GM23338 (cell line): ENCODE measurements at regions not wholly inside any gene's neighbourhood (a gene's known extent, or its start where the extent isn't known, plus 50 kb on each side); places are given as distances from the start of the nearest gene placed in this dataset.

Experiments used
- ATAC-seq: fragments of 200-7000 bp; cut with Tn5 transposase; 3 replicates; pipeline ENCODE4 v1.9.1; 2020
- DNase-seq: peaks from one replicate; pipeline ENCODE4 v3.0.0-alpha.2; 2015; ENCODE audit warnings: low spot score
- H2AFZ ChIP-seq: fragments of 200-600 bp; sonication (generic); 2 replicates; pipeline ENCODE4 v1.8.0; 2016; ENCODE audit warnings: antibody characterized with exemption, mild to moderate bottlenecking, moderate library complexity
- H3F3A ChIP-seq: fragments of 200-600 bp; sonication (generic); replicated peaks from 2 replicates; pipeline ENCODE4 v1.8.0; 2017; ENCODE audit warnings: antibody characterized with exemption, mixed run types, low read depth
- H3K27ac ChIP-seq: fragments of 200-600 bp; sonication (generic); 2 replicates; pipeline ENCODE4 v1.6.1; 2016; ENCODE audit warnings: low read depth
- H3K27me3 ChIP-seq: fragments of 200-600 bp; sonication (generic); 2 replicates; pipeline ENCODE4 v1.8.0; 2016; ENCODE audit warnings: mild to moderate bottlenecking, mixed run types, moderate library complexity; ENCODE audit not compliant: insufficient read depth
- H3K36me3 ChIP-seq: fragments of 200-600 bp; sonication (generic); 2 replicates; pipeline ENCODE4 v1.8.0; 2016; ENCODE audit warnings: mild to moderate bottlenecking; ENCODE audit not compliant: insufficient read depth
- H3K4me1 ChIP-seq: fragments of 200-600 bp; sonication (generic); 2 replicates; pipeline ENCODE4 v1.8.0; 2016; ENCODE audit warnings: mild to moderate bottlenecking, moderate library complexity; ENCODE audit not compliant: insufficient read depth
- H3K4me2 ChIP-seq: fragments of 200-600 bp; sonication (generic); 2 replicates; pipeline ENCODE4 v1.7.1; 2017; ENCODE audit warnings: mixed run types
- H3K4me3 ChIP-seq: fragments of 200-600 bp; sonication (generic); 2 replicates; pipeline ENCODE4 v1.6.1; 2016; ENCODE audit warnings: mixed run types
- H3K79me2 ChIP-seq: fragments of 200-600 bp; sonication (generic); replicated peaks from 2 replicates; pipeline ENCODE4 v1.8.0; 2017; ENCODE audit warnings: mild to moderate bottlenecking; ENCODE audit not compliant: insufficient read depth
- H3K9me2 ChIP-seq: fragments of 200-600 bp; sonication (generic); 2 replicates; pipeline ENCODE4 v1.8.0; 2017; ENCODE audit not compliant: insufficient read depth
- H4K20me1 ChIP-seq: fragments of 200-600 bp; sonication (generic); replicated peaks from 2 replicates; pipeline ENCODE4 v1.8.0; 2017; ENCODE audit warnings: mild to moderate bottlenecking; ENCODE audit not compliant: insufficient read depth
- H3K27ac Mint-ChIP-seq: 2 replicates; pipeline ENCODE4 v1.8.0; 2020; ENCODE audit warnings: inconsistent platforms, mild to moderate bottlenecking, moderate library complexity, mixed read lengths
- H3K27me3 Mint-ChIP-seq: 3 replicates; pipeline ENCODE4 v1.8.0; 2022; ENCODE audit warnings: low read depth, mild to moderate bottlenecking, moderate library complexity, mixed read lengths, inconsistent platforms; ENCODE audit not compliant: insufficient read depth, poor library complexity
- H3K36me3 Mint-ChIP-seq: 3 replicates; pipeline ENCODE4 v1.8.0; 2021; ENCODE audit warnings: low read depth, mild to moderate bottlenecking, inconsistent platforms, moderate library complexity, mixed read lengths
- H3K4me1 Mint-ChIP-seq: 3 replicates; pipeline ENCODE4 v1.8.0; 2020; ENCODE audit warnings: mild to moderate bottlenecking, inconsistent platforms, mixed read lengths
- H3K4me3 Mint-ChIP-seq: 3 replicates; pipeline ENCODE4 v1.8.0; 2021; ENCODE audit warnings: moderate library complexity, mild to moderate bottlenecking, inconsistent platforms, mixed read lengths
- H3K9me3 Mint-ChIP-seq: 3 replicates; pipeline ENCODE4 v1.8.0; 2020; ENCODE audit warnings: moderate library complexity, mild to moderate bottlenecking, inconsistent platforms, mixed read lengths
- CREB1 ChIP-seq: fragments of 250-450 bp; sonication (Bioruptor Pico); IDR thresholded peaks from 2 replicates; pipeline ENCODE4 v1.5.0; 2020; ENCODE audit warnings: low read depth, mild to moderate bottlenecking, moderate library complexity
- EZH2 ChIP-seq: fragments of 200-600 bp; sonication (generic); IDR thresholded peaks from one replicate; pipeline ENCODE4 v1.8.0; 2017; ENCODE audit warnings: antibody characterized with exemption, mild to moderate bottlenecking, low read depth; ENCODE audit not compliant: unreplicated experiment
- JUNB ChIP-seq: IDR thresholded peaks from one replicate; pipeline ENCODE4 v1.6.1; 2016; ENCODE audit warnings: antibody characterized with exemption; ENCODE audit not compliant: unreplicated experiment
- NANOG ChIP-seq: IDR thresholded peaks from 2 replicates; pipeline ENCODE4 v1.6.1; 2016; ENCODE audit warnings: antibody characterized with exemption, borderline replicate concordance
- POLR2AphosphoS5 ChIP-seq: IDR thresholded peaks from 2 replicates; pipeline ENCODE4 v1.6.1; 2016; ENCODE audit warnings: antibody characterized with exemption, low read depth
- TF ChIP-seq, protein P1 (sequence below): IDR thresholded peaks from 2 replicates; pipeline ENCODE4 v1.6.1; 2016; ENCODE audit warnings: antibody characterized with exemption
- TF ChIP-seq, protein P2 (sequence below): fragments of 250-450 bp; sonication (Bioruptor Pico); IDR thresholded peaks from 2 replicates; pipeline ENCODE4 v1.5.0; 2020; ENCODE audit warnings: mild to moderate bottlenecking, moderate library complexity
- TF ChIP-seq, protein P3 (sequence below), 2 experiments: fragments of 200-600 bp in 1 of 2; sonication (generic) in 1 of 2; conservative IDR thresholded peaks; 2 replicates each; pipeline versions ENCODE4 v1.5.1 to v1.6.1; 2016 to 2017; ENCODE audit warnings: antibody characterized with exemption in 2 of 2, low read depth in 2 of 2, mild to moderate bottlenecking in 2 of 2, moderate library complexity in 1 of 2

DNA sequence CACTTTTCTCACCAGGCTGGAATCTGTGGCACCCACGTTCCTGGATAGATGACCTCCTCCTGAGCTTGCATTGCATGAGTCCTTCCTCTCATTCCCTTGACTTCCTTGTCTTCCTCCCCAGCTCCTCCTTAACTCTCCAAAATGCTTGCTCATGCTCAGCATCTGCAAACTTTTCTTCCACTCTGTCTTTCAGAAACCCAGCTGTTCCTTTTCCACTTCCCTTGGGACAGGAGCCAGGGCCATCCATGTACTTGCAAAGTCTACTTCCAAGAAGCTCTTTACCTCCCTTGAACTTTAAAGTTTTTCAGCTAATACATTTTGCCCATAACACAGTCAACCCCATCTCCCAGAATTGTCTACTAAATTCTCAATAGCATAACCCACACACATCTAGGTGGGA lies 861.7 kb downstream of the QKI start:
- no peak for TF ChIP-seq EZH2
- no peak for TF ChIP-seq POLR2AphosphoS5
- TF ChIP-seq, protein P1, sequence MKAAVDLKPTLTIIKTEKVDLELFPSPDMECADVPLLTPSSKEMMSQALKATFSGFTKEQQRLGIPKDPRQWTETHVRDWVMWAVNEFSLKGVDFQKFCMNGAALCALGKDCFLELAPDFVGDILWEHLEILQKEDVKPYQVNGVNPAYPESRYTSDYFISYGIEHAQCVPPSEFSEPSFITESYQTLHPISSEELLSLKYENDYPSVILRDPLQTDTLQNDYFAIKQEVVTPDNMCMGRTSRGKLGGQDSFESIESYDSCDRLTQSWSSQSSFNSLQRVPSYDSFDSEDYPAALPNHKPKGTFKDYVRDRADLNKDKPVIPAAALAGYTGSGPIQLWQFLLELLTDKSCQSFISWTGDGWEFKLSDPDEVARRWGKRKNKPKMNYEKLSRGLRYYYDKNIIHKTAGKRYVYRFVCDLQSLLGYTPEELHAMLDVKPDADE: no peak
- TF ChIP-seq, protein P2, sequence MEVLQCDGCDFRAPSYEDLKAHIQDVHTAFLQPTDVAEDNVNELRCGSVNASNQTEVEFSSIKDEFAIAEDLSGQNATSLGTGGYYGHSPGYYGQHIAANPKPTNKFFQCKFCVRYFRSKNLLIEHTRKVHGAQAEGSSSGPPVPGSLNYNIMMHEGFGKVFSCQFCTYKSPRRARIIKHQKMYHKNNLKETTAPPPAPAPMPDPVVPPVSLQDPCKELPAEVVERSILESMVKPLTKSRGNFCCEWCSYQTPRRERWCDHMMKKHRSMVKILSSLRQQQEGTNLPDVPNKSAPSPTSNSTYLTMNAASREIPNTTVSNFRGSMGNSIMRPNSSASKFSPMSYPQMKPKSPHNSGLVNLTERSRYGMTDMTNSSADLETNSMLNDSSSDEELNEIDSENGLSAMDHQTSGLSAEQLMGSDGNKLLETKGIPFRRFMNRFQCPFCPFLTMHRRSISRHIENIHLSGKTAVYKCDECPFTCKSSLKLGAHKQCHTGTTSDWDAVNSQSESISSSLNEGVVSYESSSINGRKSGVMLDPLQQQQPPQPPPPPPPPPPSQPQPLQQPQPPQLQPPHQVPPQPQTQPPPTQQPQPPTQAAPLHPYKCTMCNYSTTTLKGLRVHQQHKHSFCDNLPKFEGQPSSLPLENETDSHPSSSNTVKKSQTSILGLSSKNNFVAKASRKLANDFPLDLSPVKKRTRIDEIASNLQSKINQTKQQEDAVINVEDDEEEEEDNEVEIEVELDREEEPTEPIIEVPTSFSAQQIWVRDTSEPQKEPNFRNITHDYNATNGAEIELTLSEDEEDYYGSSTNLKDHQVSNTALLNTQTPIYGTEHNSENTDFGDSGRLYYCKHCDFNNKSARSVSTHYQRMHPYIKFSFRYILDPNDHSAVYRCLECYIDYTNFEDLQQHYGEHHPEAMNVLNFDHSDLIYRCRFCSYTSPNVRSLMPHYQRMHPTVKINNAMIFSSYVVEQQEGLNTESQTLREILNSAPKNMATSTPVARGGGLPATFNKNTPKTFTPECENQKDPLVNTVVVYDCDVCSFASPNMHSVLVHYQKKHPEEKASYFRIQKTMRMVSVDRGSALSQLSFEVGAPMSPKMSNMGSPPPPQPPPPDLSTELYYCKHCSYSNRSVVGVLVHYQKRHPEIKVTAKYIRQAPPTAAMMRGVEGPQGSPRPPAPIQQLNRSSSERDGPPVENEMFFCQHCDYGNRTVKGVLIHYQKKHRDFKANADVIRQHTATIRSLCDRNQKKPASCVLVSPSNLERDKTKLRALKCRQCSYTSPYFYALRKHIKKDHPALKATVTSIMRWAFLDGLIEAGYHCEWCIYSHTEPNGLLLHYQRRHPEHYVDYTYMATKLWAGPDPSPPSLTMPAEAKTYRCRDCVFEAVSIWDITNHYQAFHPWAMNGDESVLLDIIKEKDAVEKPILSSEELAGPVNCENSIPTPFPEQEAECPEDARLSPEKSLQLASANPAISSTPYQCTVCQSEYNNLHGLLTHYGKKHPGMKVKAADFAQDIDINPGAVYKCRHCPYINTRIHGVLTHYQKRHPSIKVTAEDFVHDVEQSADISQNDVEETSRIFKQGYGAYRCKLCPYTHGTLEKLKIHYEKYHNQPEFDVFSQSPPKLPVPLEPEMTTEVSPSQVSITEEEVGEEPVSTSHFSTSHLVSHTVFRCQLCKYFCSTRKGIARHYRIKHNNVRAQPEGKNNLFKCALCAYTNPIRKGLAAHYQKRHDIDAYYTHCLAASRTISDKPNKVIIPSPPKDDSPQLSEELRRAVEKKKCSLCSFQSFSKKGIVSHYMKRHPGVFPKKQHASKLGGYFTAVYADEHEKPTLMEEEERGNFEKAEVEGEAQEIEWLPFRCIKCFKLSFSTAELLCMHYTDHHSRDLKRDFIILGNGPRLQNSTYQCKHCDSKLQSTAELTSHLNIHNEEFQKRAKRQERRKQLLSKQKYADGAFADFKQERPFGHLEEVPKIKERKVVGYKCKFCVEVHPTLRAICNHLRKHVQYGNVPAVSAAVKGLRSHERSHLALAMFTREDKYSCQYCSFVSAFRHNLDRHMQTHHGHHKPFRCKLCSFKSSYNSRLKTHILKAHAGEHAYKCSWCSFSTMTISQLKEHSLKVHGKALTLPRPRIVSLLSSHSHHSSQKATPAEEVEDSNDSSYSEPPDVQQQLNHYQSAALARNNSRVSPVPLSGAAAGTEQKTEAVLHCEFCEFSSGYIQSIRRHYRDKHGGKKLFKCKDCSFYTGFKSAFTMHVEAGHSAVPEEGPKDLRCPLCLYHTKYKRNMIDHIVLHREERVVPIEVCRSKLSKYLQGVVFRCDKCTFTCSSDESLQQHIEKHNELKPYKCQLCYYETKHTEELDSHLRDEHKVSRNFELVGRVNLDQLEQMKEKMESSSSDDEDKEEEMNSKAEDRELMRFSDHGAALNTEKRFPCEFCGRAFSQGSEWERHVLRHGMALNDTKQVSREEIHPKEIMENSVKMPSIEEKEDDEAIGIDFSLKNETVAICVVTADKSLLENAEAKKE (CRISPR knock-in tag): no peak
- no peak for TF ChIP-seq JUNB
- no peak overlapping the region for H3K27ac Mint-ChIP-seq
- Histone ChIP-seq H3K4me3 (no peak overlapping the region), H3K79me2 (no peaks in the 10 kb centered on the region), H3K36me3 (peaks cover 5% of the 10 kb centered on the region; the same call in 1 of the 2 replicates), H3K27me3 (no peaks in the 10 kb centered on the region), H4K20me1 (no peaks in the 10 kb centered on the region), H3K4me1 (no peaks in the 10 kb centered on the region), H3K27ac (no peak overlapping the region), H3K9me2 (no peaks in the 10 kb centered on the region), H3K4me2 (no peak overlapping the region), H2AFZ (no peak overlapping the region), H3F3A (no peaks in the 10 kb centered on the region)
- ATAC-seq: no peak
- no peak for DNase-seq
- H3K27me3 Mint-ChIP-seq: no peaks in the 10 kb centered on the region
- peaks cover 22% of the 10 kb centered on the region for H3K36me3 Mint-ChIP-seq
- no peaks in the 10 kb centered on the region for H3K4me1 Mint-ChIP-seq
- H3K4me3 Mint-ChIP-seq: no peak overlapping the region
- peaks cover 24% of the 10 kb centered on the region for H3K9me3 Mint-ChIP-seq

DNA sequence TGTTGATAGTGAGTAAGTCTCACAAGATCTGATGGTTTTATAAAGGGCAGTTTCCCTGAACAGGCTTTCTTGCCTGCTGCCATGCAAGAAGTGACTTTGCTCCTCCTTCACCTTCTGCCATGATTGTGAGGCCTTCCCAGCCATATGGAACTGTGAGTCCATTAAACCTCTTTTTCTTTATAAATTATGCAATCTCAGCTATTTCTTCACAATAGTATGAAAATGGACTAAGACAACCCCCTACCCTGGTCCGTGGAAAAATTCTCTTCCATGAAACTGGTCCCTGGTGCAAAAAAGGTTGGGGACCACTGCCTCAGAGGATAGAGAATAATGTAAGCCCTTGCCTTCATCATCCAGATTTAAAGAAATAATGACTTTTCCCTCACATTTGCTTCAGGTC lies 861.3 kb downstream of the QKI start:
- H3K27ac Mint-ChIP-seq: no peak overlapping the region
- no peak overlapping the region for H3K4me3 Mint-ChIP-seq
- H3K9me2 ChIP-seq: no peaks in the 10 kb centered on the region
- H3F3A ChIP-seq: no peaks in the 10 kb centered on the region
- H3K27me3 ChIP-seq: no peaks in the 10 kb centered on the region
- H3K9me3 Mint-ChIP-seq: peaks cover 21% of the 10 kb centered on the region
- H3K4me2 ChIP-seq: no peak overlapping the region
- ATAC-seq (no peak), DNase-seq (no peak)
- H3K4me1 ChIP-seq: no peaks in the 10 kb centered on the region
- no peak overlapping the region for H3K4me3 ChIP-seq
- H3K27ac ChIP-seq: no peak overlapping the region
- H4K20me1 ChIP-seq: no peaks in the 10 kb centered on the region
- peaks cover 22% of the 10 kb centered on the region for H3K36me3 Mint-ChIP-seq
- no peaks in the 10 kb centered on the region for H3K4me1 Mint-ChIP-seq
- no peak overlapping the region for H2AFZ ChIP-seq
- H3K27me3 Mint-ChIP-seq: no peaks in the 10 kb centered on the region
- peaks cover 5% of the 10 kb centered on the region; the same call in 1 of the 2 replicates for H3K36me3 ChIP-seq
- H3K79me2 ChIP-seq: no peaks in the 10 kb centered on the region
- TF ChIP-seq JUNB (no peak), NANOG (no peak), CREB1 (CRISPR knock-in tag) (no peak), EZH2 (no peak)
- TF ChIP-seq, protein P3, sequence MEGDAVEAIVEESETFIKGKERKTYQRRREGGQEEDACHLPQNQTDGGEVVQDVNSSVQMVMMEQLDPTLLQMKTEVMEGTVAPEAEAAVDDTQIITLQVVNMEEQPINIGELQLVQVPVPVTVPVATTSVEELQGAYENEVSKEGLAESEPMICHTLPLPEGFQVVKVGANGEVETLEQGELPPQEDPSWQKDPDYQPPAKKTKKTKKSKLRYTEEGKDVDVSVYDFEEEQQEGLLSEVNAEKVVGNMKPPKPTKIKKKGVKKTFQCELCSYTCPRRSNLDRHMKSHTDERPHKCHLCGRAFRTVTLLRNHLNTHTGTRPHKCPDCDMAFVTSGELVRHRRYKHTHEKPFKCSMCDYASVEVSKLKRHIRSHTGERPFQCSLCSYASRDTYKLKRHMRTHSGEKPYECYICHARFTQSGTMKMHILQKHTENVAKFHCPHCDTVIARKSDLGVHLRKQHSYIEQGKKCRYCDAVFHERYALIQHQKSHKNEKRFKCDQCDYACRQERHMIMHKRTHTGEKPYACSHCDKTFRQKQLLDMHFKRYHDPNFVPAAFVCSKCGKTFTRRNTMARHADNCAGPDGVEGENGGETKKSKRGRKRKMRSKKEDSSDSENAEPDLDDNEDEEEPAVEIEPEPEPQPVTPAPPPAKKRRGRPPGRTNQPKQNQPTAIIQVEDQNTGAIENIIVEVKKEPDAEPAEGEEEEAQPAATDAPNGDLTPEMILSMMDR (conservative IDR thresholded peaks at IDR 0.05; ENCODE audit: low read depth in 2 of 2): no peak
- TF ChIP-seq, protein P1: no peak
